Esophagus muscularis mucosa (tissue), 4 donors: ENCODE measurements at regions not wholly inside any gene's neighbourhood (a gene's known extent, or its start where the extent isn't known, plus 50 kb on each side); places are given as distances from the start of the nearest gene placed in this dataset.

Experiments
- DNase-seq: peaks from one replicate; pipeline ENCODE4 v3.0.0-alpha.2; 2017; ENCODE audit errors: extremely low spot score
- H3K27ac ChIP-seq, 4 donors: fragments of 200-600 bp; sonication (generic); replicated peaks in 1 of 4; 1 replicate in 3 of 4; 2 replicates in 1 of 4; pipeline ENCODE4 v1.5.1; 2016 to 2019; ENCODE audit warnings: mild to moderate bottlenecking in 1 of 4
- H3K27me3 ChIP-seq, 4 donors: fragments of 200-600 bp; sonication (generic); one replicate each; pipeline versions ENCODE4 v1.5.1 to v1.6.0; 2016 to 2019
- H3K36me3 ChIP-seq, 4 donors: fragments of 200-600 bp; sonication (generic); one replicate each; pipeline ENCODE4 v1.5.1; 2016 to 2019
- H3K4me1 ChIP-seq, 4 donors: fragments of 200-600 bp; sonication (generic); one replicate each; pipeline ENCODE4 v1.5.1; 2016 to 2019
- H3K4me3 ChIP-seq, 4 donors: fragments of 200-600 bp; sonication (generic); 1 replicate in 2 of 4; 2 replicates in 2 of 4; pipeline ENCODE4 v1.5.1; 2016 to 2019; ENCODE audit warnings: mild to moderate bottlenecking in 4 of 4, moderate library complexity in 1 of 4
- H3K9me3 ChIP-seq, 4 donors: fragments of 200-600 bp; sonication (generic); 1 replicate in 3 of 4; 2 replicates in 1 of 4; pipeline ENCODE4 v1.5.1; 2016 to 2019
- EP300 ChIP-seq: sonication (generic); formaldehyde crosslinking; IDR thresholded peaks from one replicate; pipeline ENCODE4 v1.6.1; 2017; ENCODE audit warnings: antibody characterized with exemption
- POLR2A ChIP-seq: fragments of 450-650 bp; IDR thresholded peaks from one replicate; pipeline ENCODE4 v1.6.1; 2017; ENCODE audit warnings: antibody characterized with exemption, moderate library complexity, mild to moderate bottlenecking, low read depth
- POLR2AphosphoS5 ChIP-seq, 2 donors: sonication (generic); formaldehyde crosslinking; IDR thresholded peaks; one replicate each; pipeline ENCODE4 v1.6.1; 2017; ENCODE audit warnings: antibody characterized with exemption in 2 of 2
- WGBS: methylation state at CpG from one replicate; pipeline ENCODE4 v1.1.5; 2018; 5-methylcytosine and 5-hydroxymethylcytosine counted together
- intact Hi-C: fragments of 100-400 bp; cut with DNase I; formaldehyde crosslinking; loops from one replicate; pipeline ENCODE4 v1.15.1; 2023
- TF ChIP-seq, protein P1 (sequence below), 3 experiments: fragments of 200-600 bp in 2 of 3; fragments of 450-650 bp in 1 of 3; sonication (generic) in 2 of 3; IDR thresholded peaks; one replicate each; pipeline ENCODE4 v1.5.1; 2017 to 2019; ENCODE audit warnings: antibody characterized with exemption in 3 of 3, mild to moderate bottlenecking in 2 of 3, moderate library complexity in 1 of 3

DNA sequence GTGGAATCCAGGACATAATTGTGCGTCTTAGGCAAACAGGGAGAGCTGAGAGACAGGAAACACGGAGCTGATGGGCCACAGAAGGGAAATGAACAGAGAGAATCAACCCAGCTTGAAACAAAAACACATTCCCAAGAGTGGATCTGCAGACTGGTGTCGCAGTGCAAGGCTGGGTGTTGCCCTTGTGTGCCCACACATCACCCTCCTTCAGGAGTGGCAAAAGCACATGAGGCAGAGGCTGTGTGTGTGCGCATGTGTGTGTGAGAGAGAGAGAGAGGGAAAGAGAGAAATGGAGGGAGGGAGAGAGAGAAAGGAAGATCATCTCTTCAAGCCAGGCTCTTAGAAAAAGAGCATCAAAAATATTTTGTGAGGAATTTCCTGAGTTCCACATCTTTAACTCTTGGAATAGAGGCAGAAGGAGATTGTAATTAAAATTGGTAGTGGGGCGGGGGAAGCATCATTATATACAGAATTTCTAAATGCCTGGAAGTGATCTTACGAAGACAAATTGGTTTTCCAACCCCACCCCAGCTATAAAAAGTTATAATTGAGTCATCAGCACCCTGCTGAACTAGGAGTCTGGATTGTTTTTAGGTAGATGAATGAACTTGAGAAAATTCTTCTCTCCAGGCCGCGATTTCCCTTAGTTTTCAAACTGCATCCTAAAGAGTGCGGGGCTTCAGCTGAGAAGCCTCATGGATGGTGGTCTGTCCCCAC is 480.7 kb downstream of the NPHP4 start:
- TF ChIP-seq EP300 (no peak), POLR2A (no peak), POLR2AphosphoS5 (IDR thresholded peaks at IDR 0.05) (no peak)
- TF ChIP-seq, protein P1, sequence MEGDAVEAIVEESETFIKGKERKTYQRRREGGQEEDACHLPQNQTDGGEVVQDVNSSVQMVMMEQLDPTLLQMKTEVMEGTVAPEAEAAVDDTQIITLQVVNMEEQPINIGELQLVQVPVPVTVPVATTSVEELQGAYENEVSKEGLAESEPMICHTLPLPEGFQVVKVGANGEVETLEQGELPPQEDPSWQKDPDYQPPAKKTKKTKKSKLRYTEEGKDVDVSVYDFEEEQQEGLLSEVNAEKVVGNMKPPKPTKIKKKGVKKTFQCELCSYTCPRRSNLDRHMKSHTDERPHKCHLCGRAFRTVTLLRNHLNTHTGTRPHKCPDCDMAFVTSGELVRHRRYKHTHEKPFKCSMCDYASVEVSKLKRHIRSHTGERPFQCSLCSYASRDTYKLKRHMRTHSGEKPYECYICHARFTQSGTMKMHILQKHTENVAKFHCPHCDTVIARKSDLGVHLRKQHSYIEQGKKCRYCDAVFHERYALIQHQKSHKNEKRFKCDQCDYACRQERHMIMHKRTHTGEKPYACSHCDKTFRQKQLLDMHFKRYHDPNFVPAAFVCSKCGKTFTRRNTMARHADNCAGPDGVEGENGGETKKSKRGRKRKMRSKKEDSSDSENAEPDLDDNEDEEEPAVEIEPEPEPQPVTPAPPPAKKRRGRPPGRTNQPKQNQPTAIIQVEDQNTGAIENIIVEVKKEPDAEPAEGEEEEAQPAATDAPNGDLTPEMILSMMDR (IDR thresholded peaks at IDR 0.05), result no peak
- H3K27me3 ChIP-seq, result peaks cover 0 to 67% (median 5%) of the 10 kb centered on the region in 4 donors
- H3K9me3 ChIP-seq, result no peaks in the 10 kb centered on the region
- DNase-seq, result no peak
- no peak overlapping the region for H3K27ac ChIP-seq
- H3K4me3 ChIP-seq, result no peak overlapping the region
- intact Hi-C loops, result loop anchor here (5.0 kb wide), 2 partner anchors 236 to 406 kb away; no protein-coding TSS in a partner anchor
- 81% methylated on average over 9 of the region's 9 CpGs for WGBS
- H3K36me3 ChIP-seq, result no peaks in the 10 kb centered on the region
- H3K4me1 ChIP-seq, result peaks cover 0 to 13% (median 5%) of the 10 kb centered on the region in 4 donors

- TF ChIP-seq POLR2AphosphoS5 (IDR thresholded peaks at IDR 0.05), result no peak
- TF ChIP-seq, protein P1 (IDR thresholded peaks at IDR 0.05), result peak; percentile 88 to 97 (median 96)
- no peak overlapping the region for H3K4me3 ChIP-seq
- intact Hi-C loops, result loop anchor here (5.0 kb wide), 2 partner anchors 237 to 407 kb away; no protein-coding TSS in a partner anchor
- H3K4me1 ChIP-seq, result peaks cover 0 to 13% (median 5%) of the 10 kb centered on the region in 4 donors
- H3K27ac ChIP-seq, result no peak overlapping the region
- H3K27me3 ChIP-seq, result peaks cover 0 to 70% (median 5%) of the 10 kb centered on the region in 4 donors
- 40% methylated on average over 18 of the region's 21 CpGs for WGBS
- H3K36me3 ChIP-seq, result no peaks in the 10 kb centered on the region
- no peak for DNase-seq
- H3K9me3 ChIP-seq, result no peaks in the 10 kb centered on the region
These were observed 482.4 kb downstream of the NPHP4 start for GRCh38 chr1:5509664-5510452.

- H3K36me3 ChIP-seq, result no peaks in the 10 kb centered on the region
- no peak for DNase-seq
- intact Hi-C loops, result no loop called here
- TF ChIP-seq EP300, result no peak
- no peak for TF ChIP-seq POLR2A
- no peak for TF ChIP-seq POLR2AphosphoS5 (IDR thresholded peaks at IDR 0.05)
- TF ChIP-seq, protein P1 (IDR thresholded peaks at IDR 0.05), result no peak
- no peak overlapping the region for H3K27ac ChIP-seq
- peaks cover 0 to 15% (median 11%) of the 10 kb centered on the region in 4 donors for H3K4me1 ChIP-seq
- H3K9me3 ChIP-seq, result no peaks in the 10 kb centered on the region
- 90% methylated on average over 13 of the region's 14 CpGs for WGBS
- H3K4me3 ChIP-seq, result no peak overlapping the region
- H3K27me3 ChIP-seq, result peaks cover 0 to 70% (median 5%) of the 10 kb centered on the region in 4 donors
These were observed 483.4 kb downstream of the NPHP4 start for GRCh38 chr1:5508669-5509330.

GRCh38 chr1:5507340-5507739 is 484.9 kb downstream of the NPHP4 start:
- Histone ChIP-seq H3K4me3 (no peak overlapping the region), H3K36me3 (no peaks in the 10 kb centered on the region), H3K27ac (no peak overlapping the region), H3K9me3 (no peaks in the 10 kb centered on the region), H3K27me3 (peaks cover 0 to 60% (median 5%) of the 10 kb centered on the region in 4 donors), H3K4me1 (peaks cover 0 to 28% (median 24%) of the 10 kb centered on the region in 4 donors)
- 43% methylated on average over 15 of the region's 15 CpGs for whole genome bisulfite sequencing
- no peak for TF ChIP-seq POLR2A
- TF ChIP-seq, protein P1 (IDR thresholded peaks at IDR 0.05), result no peak
- TF ChIP-seq EP300, result no peak
- TF ChIP-seq POLR2AphosphoS5 (IDR thresholded peaks at IDR 0.05), result no peak
- DNase-seq, result no peak
- intact Hi-C loops, result no loop called here
